GM12878 (cell line): ENCODE measurements at regions not wholly inside any gene's neighbourhood (a gene's known extent, or its start where the extent isn't known, plus 50 kb on each side); places are given as distances from the start of the nearest gene placed in this dataset.

ENCODE experiments used
- ATAC-seq: fragments of 200-7000 bp; cut with Tn5 transposase; 3 replicates; pipeline ENCODE4 v1.9.1; 2020; ENCODE audit warnings: mild to moderate bottlenecking, moderate library complexity
- BruUV-seq: library from RNA; stranded (reverse); fragments of 400-500 nt; replicated peaks from 2 replicates; lab custom pipeline; 2021; lab: Mats Ljungman, UMichigan
- CTCF ChIA-PET: fragments of 300-600 bp; sonication (Branson Sonifier 250); formaldehyde crosslinking; extraction: SDS; loops from one replicate; lab custom pipeline; 2021; ENCODE audit warnings: inconsistent platforms; lab: Yijun Ruan, JAX
- POLR2A ChIA-PET: fragments of 350-600 bp; formaldehyde crosslinking; extraction: SDS; loops from one replicate; lab custom pipeline; 2021; ENCODE audit warnings: inconsistent platforms; lab: Charles Lee
- RAD21 ChIA-PET: fragments of 300-600 bp; sonication (Branson Sonifier 250); formaldehyde crosslinking; loops from one replicate; lab custom pipeline; 2023; ENCODE audit warnings: antibody characterized with exemption; ENCODE audit not compliant: unreplicated experiment; lab: Charles Lee
- SMC1A ChIA-PET: fragments of 300-600 bp; sonication (Branson Sonifier 250); formaldehyde crosslinking; loops from one replicate; lab custom pipeline; 2023; ENCODE audit not compliant: unreplicated experiment, uncharacterized antibody; lab: Charles Lee
- DNase-seq: peaks from one replicate; pipeline ENCODE4 v3.0.0-alpha.2; 2011; ENCODE audit warnings: low read depth, low spot score
- FAIRE-seq: peaks from 3 replicates; lab custom pipeline; 2011; peaks lifted over from hg19 to GRCh38; lab: Jason Lieb, UNC
- H2AFZ ChIP-seq: 2 replicates; pipeline ENCODE4 v1.6.0; 2011; ENCODE audit warnings: low read depth, low read length, control low read depth; ENCODE audit not compliant: control insufficient read depth
- H3K27ac ChIP-seq: 2 replicates; pipeline ENCODE4 v1.5.1; 2011; ENCODE audit warnings: control low read depth; ENCODE audit not compliant: control insufficient read depth, insufficient read depth
- H3K27me3 ChIP-seq, 2 experiments: replicated peaks in 1 of 2; 2 replicates each; pipeline versions ENCODE4 v1.6.0 to v1.6.1; 2011; ENCODE audit warnings: low read length in 1 of 2; ENCODE audit not compliant: control insufficient read depth in 2 of 2, insufficient read depth in 2 of 2
- H3K36me3 ChIP-seq, 2 experiments: 2 replicates each; pipeline ENCODE4 v1.5.1; 2011; ENCODE audit warnings: low read length in 1 of 2; ENCODE audit not compliant: control insufficient read depth in 2 of 2, insufficient read depth in 2 of 2
- H3K4me1 ChIP-seq: 2 replicates; pipeline ENCODE4 v1.6.1; 2011; ENCODE audit warnings: mild to moderate bottlenecking, low read length, moderate library complexity, mixed read lengths; ENCODE audit not compliant: control insufficient read depth, insufficient read depth
- H3K4me2 ChIP-seq: 2 replicates; pipeline ENCODE4 v1.6.0; 2011; ENCODE audit warnings: control low read depth; ENCODE audit not compliant: control insufficient read depth, insufficient read depth
- H3K4me3 ChIP-seq: fragments of 200-600 bp; sonication (generic); 2 replicates; pipeline ENCODE4 v1.5.1; 2016
- H3K79me2 ChIP-seq: 2 replicates; pipeline ENCODE4 v1.6.0; 2011; ENCODE audit warnings: low read length; ENCODE audit not compliant: control insufficient read depth, insufficient read depth
- H3K9ac ChIP-seq: 2 replicates; pipeline ENCODE4 v1.8.0; 2011; ENCODE audit warnings: low read length, control low read depth, mixed read lengths; ENCODE audit not compliant: control insufficient read depth, insufficient read depth
- H3K9me3 ChIP-seq: replicated peaks from 3 replicates; pipeline ENCODE4 v1.5.1; 2011; ENCODE audit warnings: mild to moderate bottlenecking, low read length; ENCODE audit not compliant: control insufficient read depth, insufficient read depth
- H4K20me1 ChIP-seq: 2 replicates; pipeline ENCODE4 v1.6.0; 2011; ENCODE audit not compliant: control insufficient read depth, insufficient read depth
- ATF3 ChIP-seq: IDR thresholded peaks from 2 replicates; pipeline ENCODE4 v1.6.1; 2011; ENCODE audit warnings: low read depth, mild to moderate bottlenecking, low read length, moderate library complexity, borderline replicate concordance; ENCODE audit errors: extremely low read depth
- BCL3 ChIP-seq: IDR thresholded peaks from 2 replicates; pipeline ENCODE4 v1.6.1; 2011; ENCODE audit warnings: borderline replicate concordance, low read depth, mild to moderate bottlenecking, moderate library complexity, low read length; ENCODE audit not compliant: insufficient read depth, poor library complexity, severe bottlenecking
- CHD4 ChIP-seq: fragments of 200-600 bp; sonication (generic); IDR thresholded peaks from 2 replicates; pipeline ENCODE4 v1.6.1; 2016; ENCODE audit warnings: mild to moderate bottlenecking
- CREB1 ChIP-seq: IDR thresholded peaks from 2 replicates; pipeline ENCODE4 v1.6.1; 2012; ENCODE audit warnings: low read depth, mild to moderate bottlenecking, inconsistent platforms
- EED ChIP-seq: sonication (generic); IDR thresholded peaks from 2 replicates; pipeline ENCODE4 v1.6.1; 2016; ENCODE audit warnings: antibody characterized with exemption, low read depth
- EP300 ChIP-seq, 2 experiments: fragments of 150-350 bp in 1 of 2; IDR thresholded peaks; 2 replicates each; pipeline ENCODE4 v1.6.1; 2011 to 2012; ENCODE audit warnings: low read depth in 2 of 2, low read length in 2 of 2, borderline replicate concordance in 1 of 2, improper control_type of control experiment in 1 of 2, inconsistent platforms in 1 of 2; ENCODE audit not compliant: control insufficient read depth in 1 of 2
- HCFC1 ChIP-seq: fragments of 150-350 bp; IDR thresholded peaks from 2 replicates; pipeline ENCODE4 v1.6.1; 2014; ENCODE audit warnings: low read length
- LARP7 ChIP-seq: fragments of 450-650 bp; IDR thresholded peaks from 2 replicates; pipeline ENCODE4 v1.6.1; 2017; ENCODE audit warnings: mild to moderate bottlenecking
- MTA2 ChIP-seq: fragments of 450-650 bp; IDR thresholded peaks from 2 replicates; pipeline ENCODE4 v1.6.1; 2016; ENCODE audit warnings: low read depth, mild to moderate bottlenecking, moderate library complexity
- MYB ChIP-seq: fragments of 150-350 bp; IDR thresholded peaks from 2 replicates; pipeline ENCODE4 v1.6.1; 2014; ENCODE audit warnings: mild to moderate bottlenecking, low read depth, low read length, borderline replicate concordance
- MYC ChIP-seq: IDR thresholded peaks from 2 replicates; pipeline ENCODE4 v1.6.1; 2011; ENCODE audit warnings: mild to moderate bottlenecking, low read length, moderate library complexity, inconsistent platforms; ENCODE audit not compliant: insufficient read depth, insufficient replicate concordance, insufficient read length, severe bottlenecking
- PBX3 ChIP-seq: IDR thresholded peaks from 2 replicates; pipeline ENCODE4 v1.6.1; 2011; ENCODE audit warnings: mild to moderate bottlenecking, low read depth, low read length, moderate library complexity; ENCODE audit not compliant: insufficient replicate concordance
- RCOR1 ChIP-seq: conservative IDR thresholded peaks from 2 replicates; pipeline ENCODE4 v1.6.1; 2012; ENCODE audit warnings: low read depth, low read length, improper control_type of control experiment
- STAT1 ChIP-seq: fragments of 450-650 bp; conservative IDR thresholded peaks from 2 replicates; pipeline ENCODE4 v1.6.1; 2014; ENCODE audit warnings: antibody characterized with exemption, mild to moderate bottlenecking
- SUZ12 ChIP-seq: fragments of 200-600 bp; sonication (generic); IDR thresholded peaks from one replicate; pipeline ENCODE4 v1.6.1; 2018; ENCODE audit warnings: antibody characterized with exemption, mild to moderate bottlenecking; ENCODE audit not compliant: unreplicated experiment
- ZBED1 ChIP-seq: IDR thresholded peaks from 2 replicates; pipeline ENCODE4 v1.6.1; 2016; ENCODE audit warnings: borderline replicate concordance
- WGBS: methylation state at CpG from one replicate; pipeline ENCODE4 v1.1.6; 2016; ENCODE audit warnings: low lambda C conversion rate; ENCODE audit not compliant: insufficient replicate concordance, insufficient coverage; ENCODE audit errors: missing lambda C conversion rate; 5-methylcytosine and 5-hydroxymethylcytosine counted together
- in situ Hi-C: fragments of 300-500 bp; cut with MboI; formaldehyde crosslinking; loops from 9 replicates; pipeline ENCODE4 v1.14.3; 2018; ENCODE audit warnings: mixed read lengths
- intact Hi-C: fragments of 100-400 bp; cut with micrococcal nuclease; formaldehyde crosslinking; loops from one replicate; pipeline ENCODE4 v1.14.2; 2022; ENCODE audit not compliant: unreplicated experiment

- intact Hi-C loops (no loop called here), in situ Hi-C loops (no loop called here)
- ATAC-seq = no peak
- Histone ChIP-seq H2AFZ (no peak overlapping the region), H4K20me1 (no peaks in the 10 kb centered on the region), H3K4me3 (no peak overlapping the region), H3K4me2 (no peak overlapping the region), H3K9me3 (no peaks in the 10 kb centered on the region), H3K9ac (no peak overlapping the region), H3K36me3 (no peaks in the 10 kb centered on the region), H3K4me1 (no peaks in the 10 kb centered on the region), H3K79me2 (no peaks in the 10 kb centered on the region), H3K27ac (no peak overlapping the region), H3K27me3 (no peaks in the 10 kb centered on the region)
- ChIA-PET CTCF (no interaction called here), POLR2A (no interaction called here), SMC1A (no interaction called here), RAD21 (no interaction called here)
- TF ChIP-seq RCOR1 = no peak
- TF ChIP-seq MTA2 = no peak
- TF ChIP-seq EED = no peak
- TF ChIP-seq CHD4 = no peak
- no peak for TF ChIP-seq STAT1
- no peak for TF ChIP-seq HCFC1
- TF ChIP-seq CREB1 = no peak
- WGBS = 15% methylated on average over 4 of the region's 4 CpGs
- no TSS peak for BruUV-seq
- no peak for FAIRE-seq
- no peak for DNase-seq
These were observed 262.7 kb upstream of the KCNJ16 start for GRCh38 chr17:69812240-69812837.

- DNase-seq (no peak), FAIRE-seq (no peak), ATAC-seq (no peak)
- H3K27me3 ChIP-seq = no peaks in the 10 kb centered on the region
- no TSS peak for BruUV-seq
- no peak overlapping the region for H3K9ac ChIP-seq
- H3K79me2 ChIP-seq = no peaks in the 10 kb centered on the region
- 2% methylated on average over 2 of the region's 2 CpGs for WGBS
- no peaks in the 10 kb centered on the region for H4K20me1 ChIP-seq
- H3K4me3 ChIP-seq = no peak overlapping the region
- in situ Hi-C loops (no loop called here), intact Hi-C loops (no loop called here)
- no peak overlapping the region for H2AFZ ChIP-seq
- no peaks in the 10 kb centered on the region for H3K4me1 ChIP-seq
- H3K27ac ChIP-seq = no peak overlapping the region
- POLR2A ChIA-PET = no interaction called here
- SMC1A ChIA-PET = interaction anchor here (0.5 kb wide), 1 partner anchor 1140 kb away, joined by 3 read pairs; no protein-coding TSS in a partner anchor
- no peaks in the 10 kb centered on the region for H3K36me3 ChIP-seq
- CTCF ChIA-PET = no interaction called here
- H3K9me3 ChIP-seq = no peaks in the 10 kb centered on the region
- no peak overlapping the region for H3K4me2 ChIP-seq
- RAD21 ChIA-PET = no interaction called here
- no peak for TF ChIP-seq EP300 (IDR thresholded peaks at IDR 0.05; ENCODE audit: borderline replicate concordance in 1 of 2, control insufficient read depth in 1 of 2, low read depth in 2 of 2, low read length in 2 of 2)
- TF ChIP-seq ZBED1 = no peak
- TF ChIP-seq PBX3 = no peak
- no peak for TF ChIP-seq BCL3
- no peak for TF ChIP-seq LARP7
- TF ChIP-seq ATF3 = no peak
- no peak for TF ChIP-seq MYB
- no peak for TF ChIP-seq MYC
- no peak for TF ChIP-seq SUZ12
These were observed 261.0 kb upstream of the KCNJ16 start for GRCh38 chr17:69814031-69814430.
